Activated CD4-positive, alpha-beta T cell treated with anti-CD3 and anti-CD28 coated beads for 36 hours (primary cell): ENCODE measurements at regions not wholly inside any gene's neighbourhood (a gene's known extent, or its start where the extent isn't known, plus 50 kb on each side); places are given as distances from the start of the nearest gene placed in this dataset.

Experiments used
- ATAC-seq: fragments of 200-7000 bp; cut with Tn5 transposase; one replicate; pipeline ENCODE4 v1.10.0; 2021; ENCODE audit warnings: mild to moderate bottlenecking, moderate library complexity
- CTCF ChIA-PET: fragments of 350-600 bp; sonication (Branson Sonifier 250); formaldehyde crosslinking; loops from one replicate; lab custom pipeline; 2021; ENCODE audit warnings: antibody characterized with exemption; lab: Charles Lee
- POLR2A ChIA-PET: fragments of 350-600 bp; sonication (Branson Sonifier 250); formaldehyde crosslinking; loops from one replicate; lab custom pipeline; 2021; ENCODE audit warnings: antibody characterized with exemption, inconsistent platforms; lab: Charles Lee
- DNase-seq: peaks from one replicate; pipeline ENCODE4 v3.0.0-alpha.2; 2020
- H3K27ac Mint-ChIP-seq: one replicate; pipeline ENCODE4 v1.8.0; 2021; ENCODE audit warnings: mixed read lengths
- H3K27me3 Mint-ChIP-seq: one replicate; pipeline ENCODE4 v1.8.0; 2021; ENCODE audit warnings: mixed read lengths
- H3K36me3 Mint-ChIP-seq: one replicate; pipeline ENCODE4 v1.8.0; 2021; ENCODE audit warnings: low read depth, mixed read lengths
- H3K4me1 Mint-ChIP-seq: one replicate; pipeline ENCODE4 v1.8.0; 2021; ENCODE audit warnings: mixed read lengths
- H3K4me3 Mint-ChIP-seq: one replicate; pipeline ENCODE4 v1.8.0; 2021; ENCODE audit warnings: mild to moderate bottlenecking, moderate library complexity, mixed read lengths
- H3K9me3 Mint-ChIP-seq: one replicate; pipeline ENCODE4 v1.8.0; 2021; ENCODE audit warnings: low read depth, mixed read lengths
- intact Hi-C, 2 experiments: fragments of 100-400 bp; cut with DNase I in 1 of 2; cut with micrococcal nuclease in 1 of 2; formaldehyde crosslinking; loops; one replicate each; pipeline versions ENCODE4 v1.14.2 to v1.15.1; 2022 to 2024; cut with DNase I, micrococcal nuclease

GRCh38 chr3:161156936-161157335, 51.8 kb upstream of the B3GALNT1 start:
- Mint-ChIP-seq H3K4me1 (no peaks in the 10 kb centered on the region), H3K36me3 (no peaks in the 10 kb centered on the region), H3K4me3 (no peak overlapping the region), H3K27me3 (peaks cover 9% of the 10 kb centered on the region), H3K27ac (no peak overlapping the region), H3K9me3 (no peaks in the 10 kb centered on the region)
- CTCF ChIA-PET: no interaction called here
- DNase-seq: no peak
- POLR2A ChIA-PET: no interaction called here
- intact Hi-C loops: no loop called here
- no peak for ATAC-seq

GRCh38 chr3:161161603-161162002, 56.5 kb upstream of the B3GALNT1 start:
- ATAC-seq (no peak), DNase-seq (no peak)
- ChIA-PET POLR2A (no interaction called here), CTCF (no interaction called here)
- no peaks in the 10 kb centered on the region for H3K4me1 Mint-ChIP-seq
- no peaks in the 10 kb centered on the region for H3K36me3 Mint-ChIP-seq
- peaks cover 6% of the 10 kb centered on the region for H3K9me3 Mint-ChIP-seq
- no peak overlapping the region for H3K4me3 Mint-ChIP-seq
- intact Hi-C loops: no loop called here
- no peak overlapping the region for H3K27ac Mint-ChIP-seq
- peaks cover 5% of the 10 kb centered on the region for H3K27me3 Mint-ChIP-seq

GRCh38 chr3:161163297-161163696, 57.8 kb upstream of the NMD3 start:
- H3K9me3 Mint-ChIP-seq: peaks cover 6% of the 10 kb centered on the region
- H3K4me1 Mint-ChIP-seq: no peaks in the 10 kb centered on the region
- ChIA-PET POLR2A (no interaction called here), CTCF (no interaction called here)
- H3K27me3 Mint-ChIP-seq: peaks cover 2% of the 10 kb centered on the region
- no peak overlapping the region for H3K27ac Mint-ChIP-seq
- H3K36me3 Mint-ChIP-seq: no peaks in the 10 kb centered on the region
- ATAC-seq (peak; percentile 64), DNase-seq (no peak)
- H3K4me3 Mint-ChIP-seq: no peak overlapping the region
- intact Hi-C loops: no loop called here

GRCh38 chr3:161166051-161166450, 55.1 kb upstream of the NMD3 start:
- intact Hi-C loops: no loop called here
- CTCF ChIA-PET: no interaction called here
- H3K27ac Mint-ChIP-seq: no peak overlapping the region
- no peaks in the 10 kb centered on the region for H3K4me1 Mint-ChIP-seq
- H3K9me3 Mint-ChIP-seq: peaks cover 6% of the 10 kb centered on the region
- no peaks in the 10 kb centered on the region for H3K27me3 Mint-ChIP-seq
- ATAC-seq (no peak), DNase-seq (no peak)
- POLR2A ChIA-PET: no interaction called here
- H3K4me3 Mint-ChIP-seq: no peak overlapping the region
- H3K36me3 Mint-ChIP-seq: no peaks in the 10 kb centered on the region

GRCh38 chr3:161171113-161171512, 50.0 kb upstream of the NMD3 start:
- no peak overlapping the region for H3K4me3 Mint-ChIP-seq
- no peaks in the 10 kb centered on the region for H3K4me1 Mint-ChIP-seq
- intact Hi-C loops: no loop called here
- ChIA-PET CTCF (no interaction called here), POLR2A (no interaction called here)
- H3K36me3 Mint-ChIP-seq: no peaks in the 10 kb centered on the region
- no peaks in the 10 kb centered on the region for H3K27me3 Mint-ChIP-seq
- H3K27ac Mint-ChIP-seq: no peak overlapping the region
- no peak for DNase-seq
- peaks cover 1% of the 10 kb centered on the region for H3K9me3 Mint-ChIP-seq
- no peak for ATAC-seq
